PC-9 (cell line): ENCODE measurements at regions not wholly inside any gene's neighbourhood (a gene's known extent, or its start where the extent isn't known, plus 50 kb on each side); places are given as distances from the start of the nearest gene placed in this dataset.

Experiments used
- EZH2 ChIP-seq: fragments of 200-600 bp; sonication (generic); IDR thresholded peaks from 2 replicates; pipeline ENCODE4 v1.8.0; 2017; ENCODE audit warnings: antibody characterized with exemption, low read depth
- TF ChIP-seq, protein P1 (sequence below): fragments of 200-600 bp; sonication (generic); conservative IDR thresholded peaks from 2 replicates; pipeline ENCODE4 v1.6.1; 2017; ENCODE audit warnings: mixed run types, antibody characterized with exemption, mild to moderate bottlenecking, moderate library complexity

DNA sequence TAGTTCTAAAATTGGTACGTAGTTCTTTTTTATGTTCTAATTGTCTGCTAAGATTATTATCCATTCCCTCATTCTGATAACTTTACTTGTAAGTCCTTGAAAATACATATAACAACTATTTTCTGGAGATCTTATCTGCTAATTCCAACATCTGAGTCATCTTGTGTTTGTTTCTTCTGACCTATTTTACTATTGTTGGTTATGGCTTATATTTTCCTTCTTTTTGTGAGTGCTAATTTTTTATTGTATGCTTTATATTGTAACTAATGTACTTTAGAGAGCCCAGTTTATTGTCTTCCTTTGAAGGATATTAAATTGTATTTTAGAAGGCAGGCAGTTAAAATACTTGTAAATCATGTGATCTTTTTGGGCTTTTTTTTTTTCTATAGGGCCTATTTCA, 149.3 kb upstream of the LRFN5 start:
- TF ChIP-seq, protein P1, sequence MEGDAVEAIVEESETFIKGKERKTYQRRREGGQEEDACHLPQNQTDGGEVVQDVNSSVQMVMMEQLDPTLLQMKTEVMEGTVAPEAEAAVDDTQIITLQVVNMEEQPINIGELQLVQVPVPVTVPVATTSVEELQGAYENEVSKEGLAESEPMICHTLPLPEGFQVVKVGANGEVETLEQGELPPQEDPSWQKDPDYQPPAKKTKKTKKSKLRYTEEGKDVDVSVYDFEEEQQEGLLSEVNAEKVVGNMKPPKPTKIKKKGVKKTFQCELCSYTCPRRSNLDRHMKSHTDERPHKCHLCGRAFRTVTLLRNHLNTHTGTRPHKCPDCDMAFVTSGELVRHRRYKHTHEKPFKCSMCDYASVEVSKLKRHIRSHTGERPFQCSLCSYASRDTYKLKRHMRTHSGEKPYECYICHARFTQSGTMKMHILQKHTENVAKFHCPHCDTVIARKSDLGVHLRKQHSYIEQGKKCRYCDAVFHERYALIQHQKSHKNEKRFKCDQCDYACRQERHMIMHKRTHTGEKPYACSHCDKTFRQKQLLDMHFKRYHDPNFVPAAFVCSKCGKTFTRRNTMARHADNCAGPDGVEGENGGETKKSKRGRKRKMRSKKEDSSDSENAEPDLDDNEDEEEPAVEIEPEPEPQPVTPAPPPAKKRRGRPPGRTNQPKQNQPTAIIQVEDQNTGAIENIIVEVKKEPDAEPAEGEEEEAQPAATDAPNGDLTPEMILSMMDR: no peak
- no peak for TF ChIP-seq EZH2
